Stimulated activated naive B cell treated with anti-CD40 and anti-IgM and Interleukin-4, amounts not matched to agents 10 μg/mL and 1 μg/mL and 100 μg/mL, for 72 hours (primary cell): ENCODE measurements at regions not wholly inside any gene's neighbourhood (a gene's known extent, or its start where the extent isn't known, plus 50 kb on each side); places are given as distances from the start of the nearest gene placed in this dataset.

Experiments used
- ATAC-seq, 2 donors: fragments of 150-1000 bp; cut with Tn5 transposase; replicated peaks; 2 replicates each; pipeline ENCODE4 v1.10.0; 2021; ENCODE audit warnings: moderate library complexity in 1 of 2
- DNase-seq: peaks from one replicate; pipeline ENCODE4 v3.0.0; 2021
- H3K27ac Mint-ChIP-seq: one replicate; pipeline ENCODE4 v1.8.0; 2022; ENCODE audit warnings: mild to moderate bottlenecking, mixed read lengths
- H3K27me3 Mint-ChIP-seq, 2 donors: one replicate each; pipeline ENCODE4 v1.8.0; 2022; ENCODE audit warnings: mixed read lengths in 2 of 2
- H3K36me3 Mint-ChIP-seq, 2 donors: one replicate each; pipeline ENCODE4 v1.8.0; 2022; ENCODE audit warnings: mixed read lengths in 2 of 2, mild to moderate bottlenecking in 1 of 2
- H3K4me1 Mint-ChIP-seq, 2 donors: one replicate each; pipeline ENCODE4 v1.8.0; 2022; ENCODE audit warnings: mixed read lengths in 2 of 2, mild to moderate bottlenecking in 1 of 2
- H3K4me3 Mint-ChIP-seq, 2 donors: one replicate each; pipeline ENCODE4 v1.8.0; 2022; ENCODE audit warnings: mild to moderate bottlenecking in 2 of 2, mixed read lengths in 2 of 2, moderate library complexity in 1 of 2
- H3K9me3 Mint-ChIP-seq, 2 donors: one replicate each; pipeline ENCODE4 v1.8.0; 2022; ENCODE audit warnings: mixed read lengths in 2 of 2, mild to moderate bottlenecking in 1 of 2

DNA sequence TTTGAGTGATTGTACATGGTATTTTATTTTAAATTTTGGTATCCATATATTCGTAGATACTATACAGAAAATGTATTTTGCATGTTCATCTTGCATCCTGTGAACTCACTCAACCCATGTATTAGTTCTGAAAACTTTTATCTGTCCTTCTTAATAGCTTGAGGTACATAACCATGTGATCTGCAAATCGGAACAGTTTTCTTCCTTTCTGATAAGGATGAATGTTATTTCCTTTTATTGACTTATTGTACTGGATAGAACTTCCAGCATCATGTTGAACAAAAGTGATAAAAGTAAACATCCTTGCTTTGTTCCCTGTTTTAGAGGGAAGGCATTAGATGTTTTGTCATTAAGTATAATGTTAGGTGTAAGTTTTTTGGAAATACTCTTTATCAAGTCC is 554.7 kb downstream of the GALR1 start:
- H3K27ac Mint-ChIP-seq = no peak overlapping the region

DNA sequence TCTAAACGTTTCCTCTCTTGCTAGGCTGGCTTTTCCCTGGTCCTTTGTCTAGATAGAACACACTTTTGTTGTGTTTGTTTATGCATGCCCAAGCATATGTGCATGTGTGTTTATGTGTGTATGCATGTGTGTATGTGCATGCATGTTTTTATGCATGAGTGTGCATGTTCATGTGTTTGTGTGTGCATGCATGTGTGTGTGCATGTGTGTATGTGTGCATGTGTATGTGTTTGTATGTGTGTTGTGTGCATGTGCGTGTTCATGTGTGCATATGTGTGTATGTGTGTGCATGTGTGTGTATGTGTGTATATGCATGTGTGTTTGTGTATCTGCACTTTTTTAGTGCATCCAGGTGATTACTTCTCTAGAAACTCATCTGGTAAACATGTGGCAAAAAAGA is 558.0 kb downstream of the GALR1 start:
- peaks cover 4 to 9% of the 10 kb centered on the region in 2 donors for H3K9me3 Mint-ChIP-seq
- ATAC-seq (no peak), DNase-seq (no peak)
- no peaks in the 10 kb centered on the region for H3K36me3 Mint-ChIP-seq
- H3K4me1 Mint-ChIP-seq = no peaks in the 10 kb centered on the region
- peaks cover 4 to 14% of the 10 kb centered on the region in 2 donors for H3K27me3 Mint-ChIP-seq
- no peak overlapping the region for H3K4me3 Mint-ChIP-seq
- H3K27ac Mint-ChIP-seq = no peak overlapping the region

More for the DNA sequence above, 554.7 kb downstream of the GALR1 start:
- H3K9me3 Mint-ChIP-seq = peaks cover 4 to 9% of the 10 kb centered on the region in 2 donors
- peaks cover 4 to 7% of the 10 kb centered on the region in 2 donors for H3K27me3 Mint-ChIP-seq
- H3K36me3 Mint-ChIP-seq = no peaks in the 10 kb centered on the region
- ATAC-seq = no peak
- H3K4me3 Mint-ChIP-seq = no peak overlapping the region
- no peaks in the 10 kb centered on the region for H3K4me1 Mint-ChIP-seq
- no peak for DNase-seq

DNA sequence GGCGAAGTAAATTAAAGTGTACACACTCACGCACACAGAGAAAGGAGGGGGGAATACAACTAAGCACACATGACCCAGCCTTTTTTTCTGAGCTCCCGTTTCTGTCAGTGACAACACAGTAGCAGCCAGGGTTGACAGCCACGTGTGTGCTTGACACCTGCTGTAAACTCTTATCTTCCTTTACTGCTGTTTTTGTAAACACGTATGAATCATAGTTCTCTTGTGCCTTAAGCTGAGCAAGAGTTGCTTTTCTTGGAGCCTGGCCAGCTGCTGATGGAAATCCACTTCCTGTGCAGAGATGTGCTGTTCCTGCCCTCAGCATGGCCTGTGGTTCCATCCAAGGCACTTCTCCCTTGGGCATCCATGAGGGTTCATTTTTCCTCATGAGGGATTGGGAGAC is 561.9 kb downstream of the GALR1 start:
- Mint-ChIP-seq H3K4me1 (no peaks in the 10 kb centered on the region), H3K36me3 (no peaks in the 10 kb centered on the region), H3K27ac (no peak overlapping the region), H3K9me3 (peaks cover 4 to 6% of the 10 kb centered on the region in 2 donors), H3K27me3 (peaks cover 4 to 11% of the 10 kb centered on the region in 2 donors), H3K4me3 (no peak overlapping the region)
- ATAC-seq = no peak
- DNase-seq = no peak

DNA sequence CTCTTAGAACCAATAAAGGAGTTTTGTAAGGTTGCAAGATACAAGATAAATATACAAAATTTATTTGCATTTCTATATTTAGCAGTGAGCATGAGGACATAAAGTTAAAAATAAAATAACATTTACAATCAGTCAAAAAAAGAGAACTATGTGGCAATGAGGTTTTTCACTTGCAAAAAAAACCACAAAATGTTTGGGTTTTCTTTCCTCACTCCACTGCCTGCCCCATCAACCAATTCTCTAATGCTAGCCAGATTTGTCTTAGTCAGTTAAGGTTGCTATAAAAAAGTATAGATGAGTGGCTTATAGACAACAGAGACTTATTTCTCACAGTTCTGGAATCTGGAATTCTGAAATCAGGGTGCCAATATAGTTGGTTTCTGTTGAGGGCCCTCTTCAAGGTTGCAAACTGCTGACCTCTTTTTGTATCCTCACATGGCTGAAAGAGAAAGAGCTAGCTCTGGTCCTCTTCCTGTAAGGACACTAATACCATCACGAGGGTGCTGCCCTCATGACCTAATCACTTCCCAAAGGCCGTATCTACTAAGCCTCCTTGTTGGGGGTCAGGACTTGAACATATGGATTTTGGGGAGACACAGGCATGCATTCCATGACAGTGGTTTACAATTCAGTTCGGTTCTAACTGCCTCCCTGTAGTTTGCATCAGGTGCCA is 566.2 kb downstream of the GALR1 start:
- H3K27ac Mint-ChIP-seq = no peak overlapping the region
- H3K4me1 Mint-ChIP-seq = no peaks in the 10 kb centered on the region
- ATAC-seq (peak; percentile 34 to 50), DNase-seq (no peak)
- peaks cover 0 to 22% of the 10 kb centered on the region in 2 donors for H3K27me3 Mint-ChIP-seq
- peaks cover 0 to 3% of the 10 kb centered on the region in 2 donors for H3K36me3 Mint-ChIP-seq
- H3K9me3 Mint-ChIP-seq = peaks cover 7 to 10% of the 10 kb centered on the region in 2 donors
- H3K4me3 Mint-ChIP-seq = no peak overlapping the region

DNA sequence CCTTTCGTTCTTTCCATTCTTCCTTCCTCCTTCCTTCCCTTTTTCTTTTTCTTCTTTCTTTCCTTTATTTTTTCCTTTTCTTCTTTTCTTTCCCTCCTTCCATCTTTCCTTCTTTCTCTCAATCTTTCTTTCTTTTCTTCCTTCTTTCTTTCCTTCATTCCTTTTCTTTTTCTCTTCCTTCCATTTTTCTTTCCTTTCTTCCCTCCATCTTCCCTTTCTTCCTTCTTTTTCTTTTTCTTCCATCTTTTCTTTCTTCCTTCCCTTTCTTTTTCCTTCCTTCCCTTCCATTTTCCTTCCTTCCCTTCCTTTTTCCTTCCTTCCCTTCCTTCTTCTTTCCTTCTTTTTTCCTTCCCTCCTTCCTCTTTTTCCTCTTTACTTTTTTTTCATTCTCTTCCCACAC is 568.7 kb downstream of the GALR1 start:
- ATAC-seq = no peak
- DNase-seq = no peak
- Mint-ChIP-seq H3K4me1 (peaks cover 0 to 6% of the 10 kb centered on the region in 2 donors), H3K27ac (no peak overlapping the region), H3K9me3 (peaks cover 7 to 10% of the 10 kb centered on the region in 2 donors), H3K27me3 (peaks cover 0 to 18% of the 10 kb centered on the region in 2 donors), H3K36me3 (peaks cover 0 to 3% of the 10 kb centered on the region in 2 donors), H3K4me3 (no peak overlapping the region)

DNA sequence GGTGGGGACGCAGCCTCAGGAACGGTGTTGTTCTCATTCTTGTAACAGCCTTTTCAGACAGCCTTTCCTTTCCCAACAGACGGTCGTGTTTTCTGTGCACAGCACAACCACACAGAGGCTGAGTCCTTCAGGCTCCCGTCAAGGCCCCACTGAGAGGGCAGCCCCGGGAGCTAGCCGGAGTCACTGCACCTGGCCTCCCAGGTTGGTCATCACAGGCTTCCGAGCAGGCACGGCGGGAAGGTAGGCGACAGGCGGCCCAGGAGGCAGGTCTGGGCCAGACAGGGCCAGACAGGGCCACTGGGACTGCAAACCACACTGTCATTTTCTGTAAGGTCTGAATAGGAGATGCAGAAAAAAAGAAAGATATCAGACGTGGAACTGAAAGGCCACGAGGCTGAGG is 570.8 kb downstream of the GALR1 start:
- DNase-seq = no peak
- Mint-ChIP-seq H3K27me3 (peaks cover 0 to 18% of the 10 kb centered on the region in 2 donors), H3K4me1 (peaks cover 0 to 6% of the 10 kb centered on the region in 2 donors), H3K4me3 (no peak overlapping the region), H3K27ac (peak overlapping the region; percentile 71), H3K36me3 (peaks cover 0 to 3% of the 10 kb centered on the region in 2 donors), H3K9me3 (peaks cover 7 to 10% of the 10 kb centered on the region in 2 donors)
- no peak for ATAC-seq

DNA sequence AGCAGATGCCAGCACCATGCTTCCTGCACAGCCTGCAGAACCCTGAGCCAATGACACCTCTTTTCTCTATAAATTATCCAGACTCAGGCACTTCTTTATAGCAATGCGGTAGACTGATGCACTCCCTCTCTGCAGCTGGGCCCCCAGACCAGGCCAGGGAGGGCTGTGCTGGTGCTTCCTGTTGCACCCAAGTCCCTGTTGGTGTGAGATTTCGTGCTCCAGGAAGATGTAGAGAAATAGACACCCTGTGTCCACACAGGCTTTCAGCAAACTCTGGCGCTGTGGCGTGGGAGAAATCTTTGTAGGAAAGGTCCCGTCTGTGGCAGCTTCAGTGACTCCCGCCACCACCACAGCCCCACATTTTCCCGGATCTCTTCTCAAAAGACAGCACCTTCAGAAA is 572.2 kb downstream of the GALR1 start:
- H3K9me3 Mint-ChIP-seq = peaks cover 7 to 10% of the 10 kb centered on the region in 2 donors
- no peak overlapping the region for H3K27ac Mint-ChIP-seq
- ATAC-seq (no peak), DNase-seq (no peak)
- H3K4me3 Mint-ChIP-seq = no peak overlapping the region
- H3K27me3 Mint-ChIP-seq = peaks cover 0 to 18% of the 10 kb centered on the region in 2 donors
- peaks cover 0 to 3% of the 10 kb centered on the region in 2 donors for H3K36me3 Mint-ChIP-seq
- H3K4me1 Mint-ChIP-seq = peaks cover 0 to 6% of the 10 kb centered on the region in 2 donors

DNA sequence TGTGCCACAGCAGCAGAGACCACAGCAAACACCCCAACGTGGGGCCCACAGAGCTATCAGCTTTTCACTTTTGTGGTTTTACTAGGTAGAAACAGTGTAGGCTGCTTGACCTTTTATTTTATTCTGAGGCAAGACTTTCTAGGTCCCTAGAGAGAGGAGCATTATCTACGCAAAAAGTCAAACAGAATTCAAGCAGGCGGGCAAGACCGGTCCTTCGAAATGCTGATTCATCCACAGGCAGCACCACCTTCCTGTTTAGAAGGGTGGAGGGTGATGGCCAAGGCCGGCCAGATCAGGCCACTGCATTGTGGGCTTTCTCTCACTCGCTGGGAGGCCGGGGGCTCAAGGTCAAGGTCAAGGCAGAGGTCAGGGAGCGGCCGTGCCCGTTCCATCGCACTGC is 573.0 kb downstream of the GALR1 start:
- no peak overlapping the region for H3K27ac Mint-ChIP-seq
- H3K27me3 Mint-ChIP-seq = peaks cover 0 to 18% of the 10 kb centered on the region in 2 donors
- H3K9me3 Mint-ChIP-seq = peaks cover 7 to 10% of the 10 kb centered on the region in 2 donors
- peaks cover 0 to 3% of the 10 kb centered on the region in 2 donors for H3K36me3 Mint-ChIP-seq
- peaks cover 0 to 6% of the 10 kb centered on the region in 2 donors for H3K4me1 Mint-ChIP-seq
- ATAC-seq (peak; percentile 78 to 87), DNase-seq (no peak)
- H3K4me3 Mint-ChIP-seq = peak overlapping the region in 1 of 2 donors; percentile 41

DNA sequence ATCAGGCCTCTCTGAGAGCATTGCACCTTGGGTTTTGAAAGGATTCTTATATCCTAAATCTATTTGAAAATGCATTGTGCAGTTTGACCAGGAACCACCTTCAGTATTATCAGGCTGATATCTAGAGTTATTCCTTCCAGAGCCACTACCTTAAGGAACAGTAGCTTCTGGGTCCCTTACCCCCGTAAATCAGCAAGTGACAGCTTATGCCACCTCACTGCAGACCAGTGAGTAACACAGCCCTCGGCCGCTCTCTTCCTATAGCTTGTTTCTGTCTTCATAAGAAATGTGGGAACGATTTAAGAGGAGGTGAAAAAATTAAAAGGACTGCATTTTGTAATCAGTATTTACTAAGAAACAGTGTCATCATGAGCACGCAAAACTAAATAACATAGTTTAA is 584.2 kb downstream of the GALR1 start:
- Mint-ChIP-seq H3K36me3 (no peaks in the 10 kb centered on the region), H3K4me3 (no peak overlapping the region), H3K9me3 (no peaks in the 10 kb centered on the region), H3K27me3 (no peaks in the 10 kb centered on the region), H3K27ac (no peak overlapping the region), H3K4me1 (no peaks in the 10 kb centered on the region)
- no peak for DNase-seq
- no peak for ATAC-seq

DNA sequence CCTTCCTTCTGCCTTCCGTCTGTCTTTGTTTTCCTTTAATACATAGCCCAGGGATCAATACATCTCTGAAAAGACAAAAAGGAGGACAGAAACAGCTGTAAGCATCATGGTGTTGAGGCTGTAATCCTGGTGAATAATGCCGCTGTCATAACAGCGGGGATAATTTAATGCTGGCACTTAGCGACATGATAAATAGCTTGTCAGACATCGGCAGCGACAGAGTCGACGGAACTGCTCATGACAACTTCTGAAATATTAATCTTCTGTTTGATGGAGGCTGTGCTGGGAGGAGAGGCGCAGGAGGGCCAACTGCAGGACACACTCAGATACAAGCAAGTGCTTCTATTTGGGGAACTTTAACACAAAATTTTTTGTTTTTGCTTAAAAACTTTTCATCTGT is 602.2 kb downstream of the GALR1 start:
- H3K36me3 Mint-ChIP-seq = no peaks in the 10 kb centered on the region
- H3K27ac Mint-ChIP-seq = no peak overlapping the region
- no peaks in the 10 kb centered on the region for H3K9me3 Mint-ChIP-seq
- H3K4me3 Mint-ChIP-seq = no peak overlapping the region
- H3K27me3 Mint-ChIP-seq = peaks cover 0 to 4% of the 10 kb centered on the region in 2 donors
- no peaks in the 10 kb centered on the region for H3K4me1 Mint-ChIP-seq
- DNase-seq (no peak), ATAC-seq (no peak)

DNA sequence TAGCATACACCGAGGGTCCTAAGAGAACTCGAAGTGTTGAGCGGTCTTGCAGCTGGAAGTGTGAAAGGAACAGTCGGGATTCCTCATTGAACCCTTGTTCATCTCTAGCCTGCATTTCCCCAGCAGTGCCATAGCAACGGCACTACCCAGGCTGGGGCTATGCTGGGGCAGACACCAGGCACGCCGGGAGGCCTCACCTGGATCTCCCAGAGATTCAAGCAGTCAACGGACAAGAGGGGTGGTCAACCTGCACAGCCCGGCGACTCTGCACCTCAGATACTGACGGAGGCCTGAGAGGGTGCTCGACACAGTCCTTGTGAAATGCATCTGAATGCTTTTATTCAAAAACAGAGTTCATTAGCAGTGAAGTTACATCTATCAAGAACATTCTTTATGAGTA is 604.2 kb downstream of the GALR1 start:
- Mint-ChIP-seq H3K27me3 (peaks cover 0 to 4% of the 10 kb centered on the region in 2 donors), H3K9me3 (peaks cover 0 to 8% of the 10 kb centered on the region in 2 donors), H3K36me3 (no peaks in the 10 kb centered on the region), H3K27ac (no peak overlapping the region), H3K4me3 (no peak overlapping the region), H3K4me1 (no peaks in the 10 kb centered on the region)
- ATAC-seq = no peak
- DNase-seq = no peak

DNA sequence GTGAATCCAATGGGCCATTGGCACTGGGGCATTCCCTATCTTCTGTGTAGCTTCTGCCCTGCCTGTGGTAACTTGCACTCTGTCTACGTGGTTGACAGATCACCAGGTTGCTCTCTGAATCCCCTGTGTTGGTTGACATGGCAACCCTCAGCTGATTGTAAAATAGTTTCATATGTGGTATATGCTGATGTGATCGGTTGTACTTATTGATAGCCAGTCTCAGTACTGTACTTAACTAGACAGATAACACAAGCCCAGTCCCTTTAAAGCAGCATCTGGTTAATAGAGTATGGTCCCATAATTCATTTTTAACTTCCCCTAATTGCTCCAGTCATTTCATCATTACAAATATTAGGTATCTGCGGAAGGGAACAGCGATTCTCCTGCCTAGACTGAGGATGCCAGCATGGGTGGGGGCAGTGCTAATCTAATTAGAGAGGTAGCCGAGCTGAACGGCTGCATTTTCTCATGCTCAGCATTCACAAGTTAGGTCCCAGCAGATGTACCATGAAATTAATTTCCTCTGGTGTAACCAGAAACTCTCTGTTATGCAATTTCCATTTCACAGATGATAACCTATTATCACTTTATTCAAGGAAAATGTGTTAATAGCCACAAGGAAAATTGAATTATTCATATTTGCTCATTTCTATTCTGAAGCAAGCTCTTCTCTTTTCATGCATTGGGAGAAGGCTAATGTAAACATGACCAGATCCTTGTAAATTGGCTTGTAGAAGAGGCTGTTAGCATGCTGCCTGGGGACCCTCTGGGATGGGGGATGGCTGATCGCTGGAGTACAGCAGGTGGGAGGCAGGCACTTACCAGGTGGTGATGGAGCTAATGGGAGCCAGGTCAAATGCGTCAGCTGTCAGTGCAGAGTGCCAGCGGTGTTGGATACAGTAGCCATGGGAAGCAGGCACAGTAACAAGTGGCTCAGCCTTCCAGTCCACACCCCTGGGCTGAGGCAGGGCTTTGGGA is 608.3 kb downstream of the GALR1 start:
- H3K36me3 Mint-ChIP-seq = no peaks in the 10 kb centered on the region
- H3K4me3 Mint-ChIP-seq = no peak overlapping the region
- H3K4me1 Mint-ChIP-seq = no peaks in the 10 kb centered on the region
- ATAC-seq = no peak
- peaks cover 0 to 11% of the 10 kb centered on the region in 2 donors for H3K9me3 Mint-ChIP-seq
- no peaks in the 10 kb centered on the region for H3K27me3 Mint-ChIP-seq
- DNase-seq = no peak
- no peak overlapping the region for H3K27ac Mint-ChIP-seq

DNA sequence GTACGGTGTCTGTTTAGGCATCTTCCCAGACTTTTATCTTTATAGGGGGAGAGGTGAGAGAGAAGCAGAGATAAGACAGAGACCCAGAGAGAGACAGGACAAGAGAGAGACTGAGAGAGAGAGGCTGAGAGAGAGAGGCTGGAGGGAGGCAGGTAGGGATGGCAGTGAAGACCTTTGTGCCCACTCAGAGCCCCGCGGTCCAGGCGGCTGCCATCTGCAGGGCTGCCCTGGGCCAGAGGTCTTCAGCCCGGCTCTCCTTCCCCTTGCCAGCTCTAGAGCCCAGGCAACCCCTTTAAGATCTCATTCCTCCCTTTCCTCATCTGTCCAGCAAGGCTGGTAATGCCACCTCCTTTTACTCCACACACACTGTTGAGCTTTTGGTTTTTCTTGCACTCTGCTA is 610.0 kb downstream of the GALR1 start:
- H3K9me3 Mint-ChIP-seq = peaks cover 0 to 11% of the 10 kb centered on the region in 2 donors
- H3K4me1 Mint-ChIP-seq = no peaks in the 10 kb centered on the region
- H3K4me3 Mint-ChIP-seq = no peak overlapping the region
- DNase-seq (no peak), ATAC-seq (peak in 1 of 2 donors; percentile 19)
- H3K27me3 Mint-ChIP-seq = no peaks in the 10 kb centered on the region
- no peak overlapping the region for H3K27ac Mint-ChIP-seq
- no peaks in the 10 kb centered on the region for H3K36me3 Mint-ChIP-seq

DNA sequence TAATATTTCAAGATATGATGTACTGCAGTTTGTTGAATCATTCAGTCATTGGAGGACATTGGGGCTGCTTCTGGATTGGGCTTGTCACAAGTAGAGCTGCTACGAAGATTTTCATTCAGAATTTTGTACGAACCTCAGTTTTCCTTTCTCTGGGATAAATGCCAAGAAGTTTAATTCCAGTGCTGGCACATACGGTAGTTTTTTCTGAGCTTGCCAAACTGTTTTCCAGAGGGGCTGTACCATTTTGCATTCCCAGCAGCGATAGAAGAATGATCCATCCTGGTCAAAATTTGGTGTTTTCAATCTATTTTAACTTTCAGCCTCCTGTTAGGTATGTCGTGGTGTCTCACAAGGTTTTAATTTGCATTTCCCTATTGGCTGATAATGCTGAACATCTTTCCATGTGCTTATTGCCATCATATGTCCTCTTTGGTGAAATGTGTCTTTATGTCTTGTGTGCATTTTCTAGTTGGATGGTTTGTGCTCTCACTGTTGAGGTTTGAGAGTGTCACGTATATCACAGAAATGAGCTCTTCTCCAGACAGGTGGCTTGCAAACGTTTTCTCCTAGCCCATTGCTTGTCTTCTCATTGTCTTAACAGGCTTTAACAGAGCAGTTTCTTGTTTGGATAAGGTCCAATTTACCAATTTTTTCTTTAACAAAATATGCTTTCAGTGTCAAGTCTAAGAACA is 612.6 kb downstream of the GALR1 start:
- H3K4me3 Mint-ChIP-seq = no peak overlapping the region

More for the DNA sequence above, 612.6 kb downstream of the GALR1 start:
- no peaks in the 10 kb centered on the region for H3K27me3 Mint-ChIP-seq
- ATAC-seq (no peak), DNase-seq (no peak)
- H3K4me1 Mint-ChIP-seq = no peaks in the 10 kb centered on the region
- H3K27ac Mint-ChIP-seq = no peak overlapping the region
- H3K36me3 Mint-ChIP-seq = no peaks in the 10 kb centered on the region
- peaks cover 0 to 8% of the 10 kb centered on the region in 2 donors for H3K9me3 Mint-ChIP-seq
